Stimulated activated CD8-positive, alpha-beta memory T cell treated with anti-CD3 and anti-CD28 coated beads, Interleukin-7, amount 100 ng/mL, for 48 hours (primary cell): ENCODE measurements at regions not wholly inside any gene's neighbourhood (a gene's known extent, or its start where the extent isn't known, plus 50 kb on each side); places are given as distances from the start of the nearest gene placed in this dataset.

Experiments used
- DNase-seq, 2 donors: peaks; one replicate each; pipeline ENCODE4 v3.0.0-alpha.2; 2020; ENCODE audit warnings: low read depth in 1 of 2; ENCODE audit errors: extremely low read depth in 1 of 2

DNA sequence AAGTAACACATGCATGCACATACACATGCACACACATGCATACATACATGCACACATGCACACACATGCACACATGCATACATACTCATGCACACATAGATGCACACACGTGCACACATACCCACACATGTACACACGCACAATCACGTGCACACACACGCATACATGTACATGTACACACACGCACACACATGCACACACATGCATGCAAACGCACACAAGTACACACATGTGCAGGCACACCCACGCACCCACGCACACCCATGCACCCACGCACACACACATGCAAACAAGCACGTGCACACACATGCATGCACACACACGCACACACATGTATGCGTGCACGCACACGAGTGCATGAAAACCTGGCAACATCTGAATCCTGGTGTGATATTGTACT, 232.7 kb upstream of the CDH4 start:
- DNase-seq: no peak

DNA sequence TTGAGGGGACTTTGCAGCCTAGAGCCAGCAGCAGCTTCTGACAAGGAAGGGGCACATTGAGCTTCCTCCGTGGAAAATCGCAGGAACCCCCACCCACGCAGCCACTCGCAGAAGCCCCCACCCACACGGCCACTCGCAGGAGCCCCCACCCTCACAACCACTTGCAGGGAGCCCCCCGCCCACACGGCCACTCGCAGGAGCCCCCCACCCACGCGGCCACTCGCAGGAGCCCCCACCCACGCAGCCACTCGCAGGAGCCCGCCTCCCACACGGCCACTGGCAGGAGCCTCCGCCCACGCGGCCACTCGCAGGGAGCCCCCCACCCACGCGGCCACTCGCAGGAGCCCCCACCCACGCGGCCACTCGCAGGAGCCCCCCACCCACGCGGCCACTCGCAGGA, 228.4 kb upstream of the CDH4 start:
- no peak for DNase-seq

GRCh38 chr20:61024390-61024789, 227.7 kb upstream of the CDH4 start:
- no peak for DNase-seq

- no peak for DNase-seq
Measured at GRCh38 chr20:61025536-61025935, 226.5 kb upstream of the CDH4 start.

DNA sequence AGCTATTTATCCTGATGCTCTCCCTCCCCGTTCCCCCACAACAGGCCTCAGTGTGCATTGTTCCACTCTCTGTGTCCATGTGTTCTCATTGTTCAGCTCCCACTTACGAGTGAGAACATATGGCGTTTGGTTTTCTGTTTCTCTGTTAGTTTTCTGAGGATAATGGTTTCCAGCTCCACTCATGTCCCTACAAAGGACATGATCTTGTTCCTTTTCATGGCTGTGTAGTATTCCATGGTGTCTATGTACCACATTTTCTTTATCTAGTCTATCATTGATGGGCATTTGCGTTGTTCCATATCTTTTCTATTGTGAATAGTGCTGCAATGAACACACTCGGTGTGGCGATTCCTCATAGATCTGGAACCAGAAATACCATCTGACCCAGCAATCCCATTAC, 225.9 kb upstream of the CDH4 start:
- no peak for DNase-seq

GRCh38 chr20:61026731-61027130, 225.3 kb upstream of the CDH4 start:
- no peak for DNase-seq

DNA sequence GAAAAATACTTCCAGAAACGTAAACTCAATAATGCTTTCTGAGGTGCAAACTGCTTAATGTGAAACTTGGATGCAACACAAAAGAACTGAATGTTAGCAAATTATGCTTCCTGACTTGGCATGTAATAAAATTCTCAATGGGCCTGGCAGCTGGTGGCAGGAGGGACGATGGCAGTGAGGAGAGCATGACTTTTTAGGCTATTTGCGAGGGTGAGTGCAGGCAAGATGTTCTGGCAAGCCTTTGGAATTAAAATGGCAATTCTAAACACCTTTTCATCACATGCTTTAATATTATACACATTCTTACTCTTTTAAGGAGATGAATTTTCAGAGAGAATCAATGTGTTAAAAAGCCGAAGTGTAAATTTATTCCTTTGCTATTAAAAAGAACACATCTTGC, 224.8 kb upstream of the CDH4 start:
- no peak for DNase-seq

- no peak for DNase-seq
Measured at GRCh38 chr20:61030130-61030529, 221.9 kb upstream of the CDH4 start.

DNA sequence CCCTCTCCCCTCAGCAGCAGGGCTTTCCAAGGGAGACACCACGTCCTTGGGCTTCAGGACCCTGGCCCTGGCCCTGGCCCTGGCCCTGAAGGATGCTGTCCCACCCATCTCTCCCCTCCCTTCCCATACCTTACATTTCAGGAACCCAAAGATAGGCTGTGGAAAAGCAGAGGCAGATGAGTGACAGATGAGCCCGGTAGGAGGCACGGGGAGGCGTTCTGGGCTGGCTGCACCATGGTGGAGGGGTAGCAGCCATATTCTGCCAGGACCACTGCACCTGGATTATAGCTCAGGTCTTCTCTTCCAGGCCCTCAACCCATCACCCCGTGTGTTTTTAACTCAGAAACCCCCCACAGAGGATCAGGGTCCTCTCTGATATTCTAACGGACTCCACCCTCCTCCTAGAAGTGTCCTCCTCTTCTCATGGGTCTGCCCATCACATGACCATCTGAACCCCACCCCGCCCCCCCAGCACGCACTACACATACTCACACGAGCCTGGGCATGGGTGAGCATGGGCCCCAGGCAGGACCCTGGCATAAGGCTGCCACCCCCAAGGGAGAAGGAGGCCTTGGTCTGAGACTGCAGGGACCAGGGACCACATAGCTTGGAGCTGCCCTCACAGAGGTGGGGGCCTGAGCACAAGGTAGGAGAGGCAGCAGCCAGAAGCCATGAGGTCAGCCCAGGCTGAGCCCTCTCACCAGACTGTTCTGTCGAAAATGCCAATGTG, 220.8 kb upstream of the CDH4 start:
- DNase-seq: no peak

DNA sequence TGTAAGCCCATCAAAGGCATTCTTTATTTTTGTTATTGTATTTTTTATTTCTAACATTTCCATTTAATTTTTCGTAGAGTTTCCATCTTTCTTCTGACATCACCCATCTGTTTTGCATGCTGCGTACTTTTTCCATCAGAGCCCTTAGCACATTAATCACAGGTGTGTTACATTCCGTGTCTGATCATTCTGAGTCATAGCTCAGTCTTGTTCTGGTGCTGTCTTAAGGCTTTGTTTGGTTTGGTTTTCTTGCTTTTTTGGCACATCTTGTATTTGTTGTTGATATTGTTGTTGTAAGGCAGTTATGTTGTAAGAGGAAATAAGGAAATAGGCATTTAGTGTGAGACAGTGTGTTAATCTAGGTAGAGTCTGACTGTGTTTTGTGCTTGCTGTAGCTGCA, 214.6 kb upstream of the CDH4 start:
- no peak for DNase-seq

DNA sequence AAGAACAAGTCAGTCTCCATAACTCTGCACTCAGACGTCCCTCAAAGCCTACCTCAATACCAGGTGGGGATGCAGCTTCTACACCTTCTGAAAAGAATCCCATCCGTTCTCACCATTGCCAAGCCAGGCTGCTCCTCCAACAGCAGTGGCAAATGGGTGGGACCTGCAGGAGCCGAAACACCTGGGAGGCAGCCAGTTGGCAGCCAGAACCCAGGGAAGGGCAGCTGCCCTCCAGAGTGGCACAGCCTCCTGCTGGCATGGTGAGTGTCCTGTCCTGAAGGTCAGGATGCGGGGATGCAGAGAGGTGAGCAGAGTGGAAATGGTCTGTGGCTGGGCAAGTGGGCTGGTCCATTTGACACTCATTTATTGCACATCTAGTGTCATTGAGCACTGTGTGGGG, 210.6 kb upstream of the CDH4 start:
- DNase-seq: no peak

GRCh38 chr20:61042506-61043385, 209.3 kb upstream of the CDH4 start:
- no peak for DNase-seq

- no peak for DNase-seq
Measured at GRCh38 chr20:61043681-61044080, 208.4 kb upstream of the CDH4 start.

- DNase-seq: no peak
Measured at GRCh38 chr20:61044499-61044898, 207.6 kb upstream of the CDH4 start.

DNA sequence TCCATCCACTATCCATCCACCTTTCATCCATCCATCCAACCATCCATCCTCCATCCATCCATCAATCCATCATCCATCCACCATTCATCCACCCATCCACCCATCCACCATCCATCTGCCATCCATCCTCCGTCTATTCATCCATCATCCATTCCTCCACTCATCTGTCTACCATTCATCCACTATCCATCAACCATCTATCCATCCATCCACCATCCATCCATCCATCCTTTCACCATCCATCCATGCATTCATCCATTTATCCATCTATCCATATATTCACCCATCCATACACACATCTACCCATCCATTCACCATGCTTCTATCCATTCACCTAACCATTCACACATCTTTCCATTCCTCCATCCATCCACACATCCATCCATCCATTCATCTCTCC, 207.0 kb upstream of the CDH4 start:
- no peak for DNase-seq

GRCh38 chr20:61045876-61046585, 206.0 kb upstream of the CDH4 start:
- DNase-seq: no peak

GRCh38 chr20:61046721-61047351, 205.2 kb upstream of the CDH4 start:
- DNase-seq: no peak

GRCh38 chr20:61047515-61047914, 204.5 kb upstream of the CDH4 start:
- no peak for DNase-seq

GRCh38 chr20:61048302-61048701, 203.8 kb upstream of the CDH4 start:
- DNase-seq: no peak

GRCh38 chr20:61049684-61050083, 202.4 kb upstream of the CDH4 start:
- DNase-seq: no peak

GRCh38 chr20:61050336-61050890, 201.6 kb upstream of the CDH4 start:
- DNase-seq: no peak
